Uterus (tissue), 3 donors: ENCODE measurements at regions not wholly inside any gene's neighbourhood (a gene's known extent, or its start where the extent isn't known, plus 50 kb on each side); places are given as distances from the start of the nearest gene placed in this dataset.

Experiments
- DNase-seq, 2 donors: peaks; one replicate each; pipeline ENCODE4 v3.0.0-alpha.2; 2019 to 2020
- H3K27ac ChIP-seq, 2 donors: fragments of 200-600 bp; sonication (generic); 1 replicate in 1 of 2; 2 replicates in 1 of 2; pipeline ENCODE4 v1.5.1; 2016 to 2018
- H3K27me3 ChIP-seq, 2 donors: fragments of 200-600 bp; sonication (generic); one replicate each; pipeline ENCODE4 v1.5.1; 2018 to 2019; ENCODE audit warnings: control low read depth in 1 of 2
- H3K36me3 ChIP-seq, 2 donors: fragments of 200-600 bp; sonication (generic); one replicate each; pipeline ENCODE4 v1.5.1; 2019; ENCODE audit warnings: control low read depth in 1 of 2
- H3K4me1 ChIP-seq, 2 donors: fragments of 200-600 bp; sonication (generic); one replicate each; pipeline ENCODE4 v1.5.1; 2018 to 2019; ENCODE audit warnings: control low read depth in 1 of 2
- H3K4me3 ChIP-seq, 2 donors: fragments of 200-600 bp; sonication (generic); 1 replicate in 1 of 2; 2 replicates in 1 of 2; pipeline ENCODE4 v1.5.1; 2018 to 2019; ENCODE audit warnings: mild to moderate bottlenecking in 1 of 2
- H3K9me3 ChIP-seq, 2 donors: fragments of 200-600 bp; sonication (generic); one replicate each; pipeline ENCODE4 v1.5.1; 2019; ENCODE audit warnings: control low read depth in 1 of 2
- POLR2A ChIP-seq, 2 donors: fragments of 450-650 bp; IDR thresholded peaks; one replicate each; pipeline ENCODE4 v1.6.1; 2016; ENCODE audit warnings: antibody characterized with exemption in 2 of 2, mild to moderate bottlenecking in 1 of 2, moderate library complexity in 1 of 2
- intact Hi-C: fragments of 100-400 bp; cut with DNase I; formaldehyde crosslinking; loops from one replicate; pipeline ENCODE4 v1.15.1; 2023; ENCODE audit warnings: low total_unique reads
- TF ChIP-seq, protein P1 (sequence below), 4 experiments: fragments of 200-600 bp in 2 of 4; fragments of 450-650 bp in 2 of 4; sonication (generic) in 2 of 4; IDR thresholded peaks; one replicate each; pipeline ENCODE4 v1.5.1; 2016 to 2019; ENCODE audit warnings: antibody characterized with exemption in 4 of 4, mild to moderate bottlenecking in 2 of 4, moderate library complexity in 1 of 4
- donor health status: DM: yes; HTN: yes; CAD: no.

DNA sequence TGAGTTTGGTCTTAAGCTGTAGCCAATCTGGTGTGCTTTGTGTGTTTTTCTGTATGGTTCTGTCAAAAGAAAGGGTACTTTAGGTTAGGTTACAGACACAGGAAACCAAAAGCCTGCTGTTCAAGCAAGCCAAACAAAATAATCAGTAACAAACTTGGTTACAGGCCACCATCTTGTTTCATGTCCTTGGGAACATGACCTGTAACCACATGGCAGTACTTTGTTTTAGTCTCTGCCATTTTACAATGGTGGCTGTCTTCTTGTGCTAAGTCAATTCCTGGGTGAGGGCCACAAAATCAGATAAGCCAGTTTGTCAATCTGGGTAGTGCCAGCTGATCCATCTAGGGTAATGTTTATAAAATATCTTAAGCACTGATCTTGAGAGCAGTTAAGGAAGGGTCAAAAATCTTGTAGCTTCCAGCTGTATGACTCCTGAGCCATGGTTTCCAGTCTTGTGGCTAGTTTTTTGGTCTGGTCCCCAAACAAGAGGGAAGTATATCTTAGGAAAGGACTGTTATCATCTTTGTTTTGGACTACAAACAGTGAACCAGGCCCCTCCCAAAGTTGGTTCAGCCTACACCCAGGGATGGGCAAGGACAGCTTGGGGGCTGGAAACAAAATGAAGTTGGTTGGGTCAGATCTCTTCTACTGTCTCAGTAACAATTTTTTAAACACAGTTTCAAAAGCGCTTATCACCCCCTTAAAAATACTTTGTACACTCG, 90.0 kb downstream of the IGLL5 start:
- Histone ChIP-seq H3K27me3 (no peaks in the 10 kb centered on the region), H3K27ac (no peak overlapping the region)
- intact Hi-C loops = no loop called here

DNA sequence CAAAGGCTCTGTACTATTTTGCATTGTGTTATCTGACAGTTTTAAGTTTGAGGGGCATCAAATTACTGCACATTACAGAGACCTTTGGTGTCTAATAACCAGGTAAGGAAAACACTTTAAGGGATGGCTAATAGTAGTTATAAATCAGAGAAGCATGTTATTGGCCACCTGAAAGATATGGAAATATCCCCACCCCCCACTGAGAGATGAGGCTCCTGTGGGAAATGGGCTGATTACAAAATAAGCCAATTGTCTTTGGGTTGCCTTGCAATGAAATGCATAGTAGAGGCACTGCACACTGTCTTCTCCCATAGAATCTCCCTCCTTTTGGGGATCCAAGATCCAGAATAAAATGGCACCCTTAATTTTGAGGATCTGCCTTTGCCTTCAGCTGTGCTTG, 91.0 kb downstream of the IGLL5 start:
- Histone ChIP-seq H3K27ac (no peak overlapping the region), H3K9me3 (peaks cover 0 to 5% of the 10 kb centered on the region in 2 donors), H3K27me3 (no peaks in the 10 kb centered on the region), H3K4me1 (no peaks in the 10 kb centered on the region), H3K4me3 (no peak overlapping the region), H3K36me3 (no peaks in the 10 kb centered on the region)
- no peak for DNase-seq
- intact Hi-C loops = no loop called here
- TF ChIP-seq, protein P1, sequence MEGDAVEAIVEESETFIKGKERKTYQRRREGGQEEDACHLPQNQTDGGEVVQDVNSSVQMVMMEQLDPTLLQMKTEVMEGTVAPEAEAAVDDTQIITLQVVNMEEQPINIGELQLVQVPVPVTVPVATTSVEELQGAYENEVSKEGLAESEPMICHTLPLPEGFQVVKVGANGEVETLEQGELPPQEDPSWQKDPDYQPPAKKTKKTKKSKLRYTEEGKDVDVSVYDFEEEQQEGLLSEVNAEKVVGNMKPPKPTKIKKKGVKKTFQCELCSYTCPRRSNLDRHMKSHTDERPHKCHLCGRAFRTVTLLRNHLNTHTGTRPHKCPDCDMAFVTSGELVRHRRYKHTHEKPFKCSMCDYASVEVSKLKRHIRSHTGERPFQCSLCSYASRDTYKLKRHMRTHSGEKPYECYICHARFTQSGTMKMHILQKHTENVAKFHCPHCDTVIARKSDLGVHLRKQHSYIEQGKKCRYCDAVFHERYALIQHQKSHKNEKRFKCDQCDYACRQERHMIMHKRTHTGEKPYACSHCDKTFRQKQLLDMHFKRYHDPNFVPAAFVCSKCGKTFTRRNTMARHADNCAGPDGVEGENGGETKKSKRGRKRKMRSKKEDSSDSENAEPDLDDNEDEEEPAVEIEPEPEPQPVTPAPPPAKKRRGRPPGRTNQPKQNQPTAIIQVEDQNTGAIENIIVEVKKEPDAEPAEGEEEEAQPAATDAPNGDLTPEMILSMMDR (IDR thresholded peaks at IDR 0.05) = no peak
- TF ChIP-seq POLR2A (IDR thresholded peaks at IDR 0.05) = no peak

More for the DNA sequence above, 90.0 kb downstream of the IGLL5 start:
- Histone ChIP-seq H3K4me3 (no peak overlapping the region), H3K9me3 (peaks cover 0 to 5% of the 10 kb centered on the region in 2 donors), H3K36me3 (no peaks in the 10 kb centered on the region), H3K4me1 (no peaks in the 10 kb centered on the region)
- no peak for TF ChIP-seq POLR2A (IDR thresholded peaks at IDR 0.05)
- TF ChIP-seq, protein P1 (IDR thresholded peaks at IDR 0.05) = no peak
- DNase-seq = no peak

GRCh38 chr22:22979121-22979724, 91.1 kb upstream of the GNAZ start:
- peaks cover 0 to 5% of the 10 kb centered on the region in 2 donors for H3K9me3 ChIP-seq
- intact Hi-C loops = no loop called here
- H3K27me3 ChIP-seq = no peaks in the 10 kb centered on the region
- H3K36me3 ChIP-seq = no peaks in the 10 kb centered on the region
- H3K4me3 ChIP-seq = no peak overlapping the region
- TF ChIP-seq POLR2A (IDR thresholded peaks at IDR 0.05) = no peak
- TF ChIP-seq, protein P1 (IDR thresholded peaks at IDR 0.05) = no peak
- H3K4me1 ChIP-seq = no peaks in the 10 kb centered on the region
- no peak overlapping the region for H3K27ac ChIP-seq
- DNase-seq = no peak

DNA sequence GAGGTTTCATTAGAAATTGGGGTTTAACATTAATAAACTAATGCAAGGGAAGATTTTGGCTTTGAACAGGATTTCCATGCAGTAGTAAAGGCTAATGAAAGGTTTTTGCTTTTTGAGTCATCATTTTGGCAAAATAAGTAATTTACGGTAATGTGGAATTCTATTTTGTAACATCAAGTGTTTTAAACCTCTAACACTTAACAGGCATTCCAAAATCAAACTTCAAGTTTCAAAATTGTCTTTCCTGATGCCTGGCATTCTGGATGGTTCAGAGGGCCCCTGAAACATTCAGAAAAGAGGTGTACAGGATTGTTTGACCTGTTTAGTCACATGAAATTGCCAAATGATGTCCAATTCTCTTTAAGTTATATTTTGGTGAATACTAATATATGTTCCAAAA, 90.4 kb upstream of the GNAZ start:
- Histone ChIP-seq H3K36me3 (no peaks in the 10 kb centered on the region), H3K9me3 (peaks cover 0 to 5% of the 10 kb centered on the region in 2 donors), H3K27ac (no peak overlapping the region), H3K27me3 (no peaks in the 10 kb centered on the region), H3K4me1 (no peaks in the 10 kb centered on the region), H3K4me3 (no peak overlapping the region)
- DNase-seq = no peak
- intact Hi-C loops = no loop called here
- TF ChIP-seq, protein P1 (IDR thresholded peaks at IDR 0.05) = no peak
- no peak for TF ChIP-seq POLR2A (IDR thresholded peaks at IDR 0.05)
